CD4-positive, alpha-beta T cell (primary cell): ENCODE measurements at regions not wholly inside any gene's neighbourhood (a gene's known extent, or its start where the extent isn't known, plus 50 kb on each side); places are given as distances from the start of the nearest gene placed in this dataset.

Source experiments
- ATAC-seq: fragments of 200-7000 bp; cut with Tn5 transposase; one replicate; pipeline ENCODE4 v1.10.0; 2022; ENCODE audit warnings: mild to moderate bottlenecking; ENCODE audit not compliant: poor library complexity
- CTCF ChIA-PET: fragments of 350-600 bp; sonication (Branson Sonifier 250); formaldehyde crosslinking; loops from one replicate; lab custom pipeline; 2021; ENCODE audit warnings: antibody characterized with exemption, inconsistent platforms; lab: Charles Lee
- POLR2A ChIA-PET: fragments of 350-600 bp; sonication (Branson Sonifier 250); formaldehyde crosslinking; loops from one replicate; lab custom pipeline; 2021; ENCODE audit warnings: antibody characterized with exemption, inconsistent platforms; lab: Charles Lee
- DNase-seq, 14 experiments: peaks; one replicate each; pipeline ENCODE4 v3.0.0-alpha.2; 2013 to 2020; ENCODE audit warnings: mixed read lengths in 2 of 14
- H3K27ac ChIP-seq, 2 donors: one replicate each; pipeline versions ENCODE4 v1.5.1 to v1.7.0; 2013; ENCODE audit warnings: low read length in 2 of 2, low read depth in 1 of 2, mild to moderate bottlenecking in 1 of 2
- H3K27me3 ChIP-seq, 2 experiments: 1 replicate in 1 of 2; 2 replicates in 1 of 2; pipeline versions ENCODE4 v1.6.1 to v1.7.0; 2013; ENCODE audit warnings: low read length in 2 of 2, control low read depth in 1 of 2, mild to moderate bottlenecking in 1 of 2, moderate library complexity in 1 of 2; ENCODE audit not compliant: insufficient read depth in 2 of 2, control insufficient read depth in 1 of 2
- H3K36me3 ChIP-seq: one replicate; pipeline ENCODE4 v1.6.1; 2013; ENCODE audit warnings: low read length, control low read depth; ENCODE audit not compliant: insufficient read depth
- H3K4me1 ChIP-seq: one replicate; pipeline ENCODE4 v1.6.1; 2013; ENCODE audit warnings: low read length, control low read depth; ENCODE audit not compliant: insufficient read depth
- H3K4me3 ChIP-seq: one replicate; pipeline ENCODE4 v1.5.1; 2013; ENCODE audit warnings: mild to moderate bottlenecking, low read length, moderate library complexity
- H3K9me3 ChIP-seq, 2 experiments: 1 replicate in 1 of 2; 2 replicates in 1 of 2; pipeline versions ENCODE4 v1.6.1 to v1.7.0; 2013; ENCODE audit warnings: low read length in 2 of 2, mild to moderate bottlenecking in 2 of 2, control low read depth in 1 of 2, moderate library complexity in 1 of 2; ENCODE audit not compliant: control insufficient read depth in 1 of 2, insufficient read depth in 1 of 2
- H3K27ac Mint-ChIP-seq: one replicate; pipeline ENCODE4 v1.8.0; 2020; ENCODE audit warnings: mixed read lengths
- H3K27me3 Mint-ChIP-seq: one replicate; pipeline ENCODE4 v1.8.0; 2021; ENCODE audit warnings: mixed read lengths
- H3K36me3 Mint-ChIP-seq: one replicate; pipeline ENCODE4 v1.8.0; 2021; ENCODE audit warnings: low read depth, mixed read lengths
- H3K4me1 Mint-ChIP-seq: one replicate; pipeline ENCODE4 v1.8.0; 2021; ENCODE audit warnings: low read depth, mixed read lengths
- H3K4me3 Mint-ChIP-seq: one replicate; pipeline ENCODE4 v1.8.0; 2020; ENCODE audit warnings: mild to moderate bottlenecking, mixed read lengths
- H3K9me3 Mint-ChIP-seq: one replicate; pipeline ENCODE4 v1.8.0; 2020; ENCODE audit warnings: mixed read lengths
- intact Hi-C, 2 experiments: fragments of 100-400 bp; cut with DNase I in 1 of 2; cut with micrococcal nuclease in 1 of 2; formaldehyde crosslinking; loops; one replicate each; pipeline versions ENCODE4 v1.15.1 to v1.9.0; 2023 to 2025; cut with DNase I, micrococcal nuclease
- TF ChIP-seq, protein P1 (sequence below): fragments of 200-600 bp; IDR thresholded peaks from one replicate; pipeline ENCODE4 v1.8.0; 2022; ENCODE audit warnings: antibody characterized with exemption, mild to moderate bottlenecking

DNA sequence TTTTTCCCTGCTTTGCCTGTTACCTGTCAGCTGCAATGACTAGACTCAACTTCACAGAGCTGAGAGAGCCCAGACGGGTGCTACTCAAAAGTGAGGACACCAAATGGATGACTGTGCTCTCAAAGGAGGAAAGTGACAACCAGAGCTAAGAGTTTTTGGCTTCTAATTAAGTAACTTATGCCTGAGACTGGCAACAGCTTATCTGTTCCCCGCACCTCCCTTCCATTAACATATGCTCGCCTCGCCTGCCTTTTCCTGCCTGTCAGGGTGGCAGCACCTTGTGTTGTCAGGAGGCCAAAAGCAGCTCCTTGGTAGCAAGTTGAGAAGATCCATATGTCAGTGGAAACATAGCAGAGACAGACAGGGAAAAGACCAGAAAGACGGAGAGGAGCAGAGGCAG is 573.9 kb upstream of the KIRREL3 start:
- ChIA-PET CTCF (no interaction called here), POLR2A (no interaction called here)
- Histone ChIP-seq H3K27me3 (no peaks in the 10 kb centered on the region), H3K36me3 (no peaks in the 10 kb centered on the region), H3K4me3 (no peak overlapping the region), H3K27ac (no peak overlapping the region), H3K4me1 (no peaks in the 10 kb centered on the region), H3K9me3 (peaks cover 0 to 8% of the 10 kb centered on the region in 2 experiments)
- H3K27me3 Mint-ChIP-seq: no peaks in the 10 kb centered on the region
- H3K4me3 Mint-ChIP-seq: no peak overlapping the region
- intact Hi-C loops: no loop called here
- DNase-seq: no peak
- H3K4me1 Mint-ChIP-seq: no peaks in the 10 kb centered on the region
- TF ChIP-seq, protein P1, sequence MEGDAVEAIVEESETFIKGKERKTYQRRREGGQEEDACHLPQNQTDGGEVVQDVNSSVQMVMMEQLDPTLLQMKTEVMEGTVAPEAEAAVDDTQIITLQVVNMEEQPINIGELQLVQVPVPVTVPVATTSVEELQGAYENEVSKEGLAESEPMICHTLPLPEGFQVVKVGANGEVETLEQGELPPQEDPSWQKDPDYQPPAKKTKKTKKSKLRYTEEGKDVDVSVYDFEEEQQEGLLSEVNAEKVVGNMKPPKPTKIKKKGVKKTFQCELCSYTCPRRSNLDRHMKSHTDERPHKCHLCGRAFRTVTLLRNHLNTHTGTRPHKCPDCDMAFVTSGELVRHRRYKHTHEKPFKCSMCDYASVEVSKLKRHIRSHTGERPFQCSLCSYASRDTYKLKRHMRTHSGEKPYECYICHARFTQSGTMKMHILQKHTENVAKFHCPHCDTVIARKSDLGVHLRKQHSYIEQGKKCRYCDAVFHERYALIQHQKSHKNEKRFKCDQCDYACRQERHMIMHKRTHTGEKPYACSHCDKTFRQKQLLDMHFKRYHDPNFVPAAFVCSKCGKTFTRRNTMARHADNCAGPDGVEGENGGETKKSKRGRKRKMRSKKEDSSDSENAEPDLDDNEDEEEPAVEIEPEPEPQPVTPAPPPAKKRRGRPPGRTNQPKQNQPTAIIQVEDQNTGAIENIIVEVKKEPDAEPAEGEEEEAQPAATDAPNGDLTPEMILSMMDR: no peak
- no peaks in the 10 kb centered on the region for H3K36me3 Mint-ChIP-seq
- no peak overlapping the region for H3K27ac Mint-ChIP-seq
- H3K9me3 Mint-ChIP-seq: no peaks in the 10 kb centered on the region
- no peak for ATAC-seq

DNA sequence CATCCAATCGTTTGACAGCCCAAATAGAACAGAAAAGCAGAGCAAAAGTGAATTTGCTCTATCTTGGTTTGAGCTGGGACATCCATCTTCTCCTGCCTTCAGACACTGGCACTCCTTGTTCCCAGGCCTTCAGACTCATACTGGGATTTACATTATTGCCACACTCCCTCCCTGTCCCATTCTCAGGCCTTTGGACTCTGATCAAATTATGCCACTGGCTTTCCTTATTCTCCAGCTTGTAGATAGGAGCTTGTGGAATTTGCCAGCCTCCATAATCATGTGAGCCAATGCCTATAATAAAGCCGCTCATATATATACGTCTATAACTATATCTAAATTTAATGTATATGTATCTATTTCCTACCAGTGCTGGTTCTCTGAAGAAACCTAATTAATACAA is 568.3 kb upstream of the KIRREL3 start:
- Mint-ChIP-seq H3K4me1 (no peaks in the 10 kb centered on the region), H3K27ac (no peak overlapping the region), H3K9me3 (no peaks in the 10 kb centered on the region), H3K27me3 (no peaks in the 10 kb centered on the region), H3K4me3 (no peak overlapping the region), H3K36me3 (no peaks in the 10 kb centered on the region)
- DNase-seq (no peak), ATAC-seq (no peak)
- H3K9me3 ChIP-seq: no peaks in the 10 kb centered on the region
- H3K36me3 ChIP-seq: no peaks in the 10 kb centered on the region
- H3K4me3 ChIP-seq: no peak overlapping the region
- no peak overlapping the region for H3K27ac ChIP-seq
- H3K27me3 ChIP-seq: no peaks in the 10 kb centered on the region
- intact Hi-C loops: no loop called here
- no peaks in the 10 kb centered on the region for H3K4me1 ChIP-seq
- TF ChIP-seq, protein P1: no peak
- POLR2A ChIA-PET: no interaction called here
- CTCF ChIA-PET: no interaction called here

DNA sequence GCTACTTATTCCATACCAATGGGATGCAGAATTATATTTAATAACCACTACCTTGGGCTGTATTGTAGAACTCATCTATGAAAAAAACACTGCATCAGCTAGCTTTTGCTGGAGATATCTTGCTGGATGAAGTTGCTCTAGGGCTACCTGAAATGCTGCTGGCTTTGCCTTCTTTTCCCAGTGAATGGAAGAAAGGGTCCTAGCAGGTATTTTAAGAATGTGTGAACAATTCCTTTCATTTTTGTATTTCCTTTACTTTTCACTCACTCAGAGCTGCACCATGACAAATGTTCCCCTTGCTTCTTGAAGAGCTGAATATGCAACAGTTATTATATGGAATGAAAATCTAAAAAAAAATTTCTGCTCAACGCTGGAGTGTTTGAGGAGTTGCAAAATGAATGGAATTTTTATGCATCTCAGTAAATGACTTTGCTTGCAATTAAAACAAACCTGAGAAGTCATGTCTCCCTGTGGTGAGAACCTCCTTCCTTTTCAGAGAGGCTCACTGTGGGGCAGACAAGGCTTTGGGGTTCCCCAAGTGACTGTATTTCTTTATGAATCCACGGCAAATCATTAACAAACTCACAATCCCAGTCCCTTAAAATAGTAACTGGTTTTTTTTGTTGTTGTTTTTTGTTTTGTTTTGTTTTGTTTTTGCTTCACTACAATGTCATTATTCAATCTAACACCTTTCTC is 566.8 kb upstream of the KIRREL3 start:
- Mint-ChIP-seq H3K4me3 (no peak overlapping the region), H3K36me3 (no peaks in the 10 kb centered on the region), H3K4me1 (no peaks in the 10 kb centered on the region), H3K9me3 (no peaks in the 10 kb centered on the region), H3K27me3 (no peaks in the 10 kb centered on the region), H3K27ac (no peak overlapping the region)
- DNase-seq (no peak), ATAC-seq (no peak)
- CTCF ChIA-PET: no interaction called here
- Histone ChIP-seq H3K9me3 (no peaks in the 10 kb centered on the region), H3K27ac (no peak overlapping the region), H3K36me3 (no peaks in the 10 kb centered on the region), H3K4me1 (no peaks in the 10 kb centered on the region), H3K27me3 (no peaks in the 10 kb centered on the region), H3K4me3 (no peak overlapping the region)
- POLR2A ChIA-PET: no interaction called here
- intact Hi-C loops: no loop called here
- TF ChIP-seq, protein P1: no peak
